DOHH2 (cell line): ENCODE measurements at regions not wholly inside any gene's neighbourhood (a gene's known extent, or its start where the extent isn't known, plus 50 kb on each side); places are given as distances from the start of the nearest gene placed in this dataset.

Experiments used
- CTCF ChIP-seq: fragments of 200-600 bp; sonication (generic); IDR thresholded peaks from one replicate; pipeline ENCODE4 v1.5.1; 2014; ENCODE audit warnings: antibody characterized with exemption, mild to moderate bottlenecking, low read depth, low read length; ENCODE audit not compliant: poor library complexity, severe bottlenecking
- EZH2phosphoT487 ChIP-seq: fragments of 200-600 bp; sonication (generic); IDR thresholded peaks from 2 replicates; pipeline ENCODE4 v1.6.1; 2017; ENCODE audit warnings: borderline replicate concordance, mild to moderate bottlenecking, antibody characterized with exemption, low read length, moderate library complexity, mixed read lengths

- TF ChIP-seq CTCF: no peak
- TF ChIP-seq EZH2phosphoT487: no peak
Measured at GRCh38 chr9:115598751-115599150, 480.8 kb upstream of the TNC start.
